ENCODE measurements at regions not wholly inside any gene's neighbourhood (a gene's known extent, or its start where the extent isn't known, plus 50 kb on each side); places are given as distances from the start of the nearest gene placed in this dataset.

GRCh38 chr9:126127591-126127990 lies 199.0 kb upstream of the MVB12B start:
- H3K27ac ChIP-seq = no peak overlapping the region
- peaks cover 30% of the 10 kb centered on the region for H3K27me3 ChIP-seq (ENCODE audit: insufficient read depth, low read depth, severe bottlenecking)
- no peak overlapping the region for H3K4me3 ChIP-seq (ENCODE audit: low read depth, low read length)
- H3K36me3 ChIP-seq = no peaks in the 10 kb centered on the region
- no peak for DNase-seq
- H3K9me3 ChIP-seq (ENCODE audit: severe bottlenecking) = peaks cover 7% of the 10 kb centered on the region
- TF ChIP-seq, protein P1, sequence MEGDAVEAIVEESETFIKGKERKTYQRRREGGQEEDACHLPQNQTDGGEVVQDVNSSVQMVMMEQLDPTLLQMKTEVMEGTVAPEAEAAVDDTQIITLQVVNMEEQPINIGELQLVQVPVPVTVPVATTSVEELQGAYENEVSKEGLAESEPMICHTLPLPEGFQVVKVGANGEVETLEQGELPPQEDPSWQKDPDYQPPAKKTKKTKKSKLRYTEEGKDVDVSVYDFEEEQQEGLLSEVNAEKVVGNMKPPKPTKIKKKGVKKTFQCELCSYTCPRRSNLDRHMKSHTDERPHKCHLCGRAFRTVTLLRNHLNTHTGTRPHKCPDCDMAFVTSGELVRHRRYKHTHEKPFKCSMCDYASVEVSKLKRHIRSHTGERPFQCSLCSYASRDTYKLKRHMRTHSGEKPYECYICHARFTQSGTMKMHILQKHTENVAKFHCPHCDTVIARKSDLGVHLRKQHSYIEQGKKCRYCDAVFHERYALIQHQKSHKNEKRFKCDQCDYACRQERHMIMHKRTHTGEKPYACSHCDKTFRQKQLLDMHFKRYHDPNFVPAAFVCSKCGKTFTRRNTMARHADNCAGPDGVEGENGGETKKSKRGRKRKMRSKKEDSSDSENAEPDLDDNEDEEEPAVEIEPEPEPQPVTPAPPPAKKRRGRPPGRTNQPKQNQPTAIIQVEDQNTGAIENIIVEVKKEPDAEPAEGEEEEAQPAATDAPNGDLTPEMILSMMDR (IDR thresholded peaks at IDR 0.05; ENCODE audit: low read depth, low read length) = no peak

- TF ChIP-seq, protein P1 (IDR thresholded peaks at IDR 0.05; ENCODE audit: low read depth, low read length) = no peak
- Histone ChIP-seq H3K4me3 (ENCODE audit: low read depth, low read length) (no peak overlapping the region), H3K36me3 (no peaks in the 10 kb centered on the region), H3K9me3 (ENCODE audit: severe bottlenecking) (peaks cover 9% of the 10 kb centered on the region), H3K27ac (no peak overlapping the region), H3K27me3 (ENCODE audit: insufficient read depth, low read depth, severe bottlenecking) (peaks cover 21% of the 10 kb centered on the region)
- DNase-seq = no peak
Measured at GRCh38 chr9:126128494-126129142, 198.0 kb upstream of the MVB12B start.

DNA sequence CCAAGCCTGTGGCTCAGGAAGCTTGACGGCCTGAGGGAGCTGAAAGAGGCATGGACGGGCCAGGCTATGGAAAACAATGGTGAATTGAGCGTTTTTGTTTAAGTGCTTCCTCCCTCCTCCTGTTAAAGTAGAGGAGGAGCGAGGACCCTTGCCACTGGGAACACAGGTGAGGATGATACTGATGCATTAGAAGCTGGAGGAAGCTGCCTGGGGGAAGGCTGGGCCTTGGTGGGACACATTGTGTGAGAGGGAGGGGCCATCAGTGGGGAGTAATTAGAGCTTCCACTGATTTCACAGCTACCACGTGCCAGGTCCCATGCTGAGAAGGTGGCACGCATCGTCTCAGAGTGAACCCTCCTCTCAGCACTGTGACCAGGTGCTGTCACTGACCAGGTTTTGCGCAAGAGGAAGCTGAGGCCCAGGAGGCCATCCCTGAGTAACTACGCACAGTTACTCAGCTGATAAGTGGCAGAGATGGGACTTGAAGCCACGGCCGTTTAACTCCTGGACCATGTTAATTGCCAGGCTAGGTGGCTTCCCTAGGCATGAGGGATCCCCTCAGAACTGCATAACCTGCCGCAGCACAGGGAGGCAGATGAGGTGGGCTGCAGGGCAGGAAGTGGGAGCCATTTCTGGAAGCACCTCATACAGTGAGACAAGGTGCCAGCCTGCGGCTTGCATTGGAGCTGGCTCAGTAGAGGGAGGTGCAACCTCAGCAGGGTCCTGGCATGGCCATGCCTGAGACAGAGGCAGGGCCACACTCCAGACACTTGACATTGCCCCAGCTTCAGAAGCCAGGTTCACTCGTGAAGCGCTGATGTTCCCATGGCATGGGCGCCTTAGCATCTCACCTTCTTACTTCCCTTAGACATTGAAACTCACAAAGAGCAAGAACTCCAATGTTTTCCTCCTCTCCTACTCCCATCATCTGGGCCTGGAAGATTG lies 195.3 kb upstream of the MVB12B start:
- DNase-seq = no peak
- Histone ChIP-seq H3K27me3 (ENCODE audit: insufficient read depth, low read depth, severe bottlenecking) (peaks cover 16% of the 10 kb centered on the region), H3K36me3 (no peaks in the 10 kb centered on the region), H3K9me3 (ENCODE audit: severe bottlenecking) (peaks cover 7% of the 10 kb centered on the region), H3K4me3 (ENCODE audit: low read depth, low read length) (no peak overlapping the region), H3K27ac (no peak overlapping the region)
- TF ChIP-seq, protein P1 (IDR thresholded peaks at IDR 0.05; ENCODE audit: low read depth, low read length) = no peak

- no peak for DNase-seq
- Histone ChIP-seq H3K4me3 (ENCODE audit: low read depth, low read length) (no peak overlapping the region), H3K36me3 (no peaks in the 10 kb centered on the region), H3K9me3 (ENCODE audit: severe bottlenecking) (peaks cover 7% of the 10 kb centered on the region), H3K27ac (no peak overlapping the region), H3K27me3 (ENCODE audit: insufficient read depth, low read depth, severe bottlenecking) (peaks cover 7% of the 10 kb centered on the region)
- TF ChIP-seq, protein P1 (IDR thresholded peaks at IDR 0.05; ENCODE audit: low read depth, low read length) = no peak
Measured at GRCh38 chr9:126132746-126133145, 193.9 kb upstream of the MVB12B start.

DNA sequence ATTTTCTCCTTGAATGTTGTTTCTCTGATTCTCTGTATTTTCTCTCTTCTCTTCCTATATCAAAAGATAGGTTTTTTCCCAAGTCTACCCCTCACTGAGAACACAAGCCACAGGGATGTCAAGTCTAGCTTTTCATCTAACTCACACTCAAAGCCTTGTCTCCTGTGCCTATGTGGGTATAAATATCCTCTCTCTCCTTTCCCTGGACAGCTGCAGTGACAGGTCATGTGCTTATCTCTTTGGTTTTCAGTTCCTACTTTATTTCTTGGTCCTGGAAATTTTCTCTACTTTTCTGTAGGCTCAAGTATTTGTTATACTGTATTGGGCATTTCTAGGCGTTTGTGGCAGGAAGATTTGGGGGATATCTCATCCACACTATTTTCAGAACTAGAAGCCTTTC lies 182.4 kb upstream of the MVB12B start:
- Histone ChIP-seq H3K27ac (no peak overlapping the region), H3K9me3 (ENCODE audit: severe bottlenecking) (no peaks in the 10 kb centered on the region), H3K36me3 (no peaks in the 10 kb centered on the region), H3K27me3 (ENCODE audit: insufficient read depth, low read depth, severe bottlenecking) (no peaks in the 10 kb centered on the region), H3K4me3 (ENCODE audit: low read depth, low read length) (no peak overlapping the region)
- TF ChIP-seq, protein P1 (IDR thresholded peaks at IDR 0.05; ENCODE audit: low read depth, low read length) = no peak
- no peak for DNase-seq
